ENCODE measurements at regions not wholly inside any gene's neighbourhood (a gene's known extent, or its start where the extent isn't known, plus 50 kb on each side); places are given as distances from the start of the nearest gene placed in this dataset.
"Not testable (repeated sequence)": the region's sequence is repeated elsewhere in the genome, so short reads cannot be mapped to it uniquely, and the experiment has no call there.

GRCh38 chr14:106347291-106347778 is 821.0 kb downstream of the TMEM121 start:
- no peak for DNase-seq

GRCh38 chr14:106347890-106348755 is 821.7 kb downstream of the TMEM121 start:
- DNase-seq: no peak

GRCh38 chr14:106348873-106349540 is 822.6 kb downstream of the TMEM121 start:
- not testable (repeated sequence) for DNase-seq

GRCh38 chr14:106349678-106350457 is 823.5 kb downstream of the TMEM121 start:
- not testable (repeated sequence) for DNase-seq

- DNase-seq: not testable (repeated sequence)
Measured at GRCh38 chr14:106355007-106355791, 828.8 kb downstream of the TMEM121 start.

GRCh38 chr14:106355881-106356642 is 829.7 kb downstream of the TMEM121 start:
- DNase-seq: not testable (repeated sequence)

GRCh38 chr14:106356643-106356930 is 830.2 kb downstream of the TMEM121 start:
- DNase-seq: not testable (repeated sequence)

GRCh38 chr14:106359157-106359887 is 832.9 kb downstream of the TMEM121 start:
- DNase-seq: not testable (repeated sequence)

- not testable (repeated sequence) for DNase-seq
Measured at GRCh38 chr14:106365371-106365770, 839.0 kb downstream of the TMEM121 start.

- DNase-seq: not testable (repeated sequence)
Measured at GRCh38 chr14:106365894-106366293, 839.5 kb downstream of the TMEM121 start.

GRCh38 chr14:106366971-106367370 is 840.6 kb downstream of the TMEM121 start:
- DNase-seq: not testable (repeated sequence)

GRCh38 chr14:106369456-106369855 is 843.1 kb downstream of the TMEM121 start:
- not testable (repeated sequence) for DNase-seq

GRCh38 chr14:106372870-106373652 is 846.7 kb downstream of the TMEM121 start:
- peak; percentile 43 for DNase-seq

GRCh38 chr14:106373653-106374110 is 847.3 kb downstream of the TMEM121 start:
- DNase-seq: not testable (repeated sequence)

GRCh38 chr14:106377432-106377831 is 851.0 kb downstream of the TMEM121 start:
- DNase-seq: no peak

- no peak for DNase-seq
Measured at GRCh38 chr14:106378191-106378590, 851.8 kb downstream of the TMEM121 start.

- no peak for DNase-seq
Measured at GRCh38 chr14:106380740-106381139, 854.4 kb downstream of the TMEM121 start.

- DNase-seq: not testable (repeated sequence)
Measured at GRCh38 chr14:106389186-106389585, 862.8 kb downstream of the TMEM121 start.

GRCh38 chr14:106390401-106390800 is 864.0 kb downstream of the TMEM121 start:
- no peak for DNase-seq

- no peak for DNase-seq
Measured at GRCh38 chr14:106390947-106391346, 864.6 kb downstream of the TMEM121 start.
